Mucosa of rectum (tissue), 2 donors: ENCODE measurements at regions not wholly inside any gene's neighbourhood (a gene's known extent, or its start where the extent isn't known, plus 50 kb on each side); places are given as distances from the start of the nearest gene placed in this dataset.
"Not testable (repeated sequence)": the region's sequence is repeated elsewhere in the genome, so short reads cannot be mapped to it uniquely, and the experiment has no call there.

ENCODE experiments used
- H3K27ac ChIP-seq, 2 donors: one replicate each; pipeline ENCODE4 v1.7.0; 2013; ENCODE audit warnings: inconsistent platforms in 2 of 2, low read depth in 2 of 2, low read length in 2 of 2
- H3K27me3 ChIP-seq, 2 donors: one replicate each; pipeline ENCODE4 v1.7.0; 2013; ENCODE audit warnings: low read length in 2 of 2; ENCODE audit not compliant: control insufficient read depth in 2 of 2, insufficient read depth in 2 of 2
- H3K36me3 ChIP-seq, 2 donors: one replicate each; pipeline ENCODE4 v1.7.0; 2013; ENCODE audit warnings: low read length in 2 of 2; ENCODE audit not compliant: control insufficient read depth in 2 of 2, insufficient read depth in 2 of 2
- H3K4me1 ChIP-seq, 2 donors: one replicate each; pipeline ENCODE4 v1.7.0; 2013; ENCODE audit warnings: low read length in 2 of 2, mild to moderate bottlenecking in 1 of 2; ENCODE audit not compliant: control insufficient read depth in 2 of 2, insufficient read depth in 2 of 2
- H3K4me3 ChIP-seq, 2 donors: one replicate each; pipeline ENCODE4 v1.7.0; 2013; ENCODE audit warnings: low read length in 2 of 2
- H3K9ac ChIP-seq, 2 donors: one replicate each; pipeline ENCODE4 v1.7.0; 2013; ENCODE audit warnings: low read length in 2 of 2, low read depth in 1 of 2, mild to moderate bottlenecking in 1 of 2
- H3K9me3 ChIP-seq, 2 donors: one replicate each; pipeline ENCODE4 v1.7.0; 2013; ENCODE audit warnings: low read length in 2 of 2; ENCODE audit not compliant: control insufficient read depth in 2 of 2
- donor health status: healthy.
- donor health status: Normal muscosa, but diverticular disease.

GRCh38 chr5:145629047-145629446 lies 206.1 kb downstream of the PRELID2 start:
- Histone ChIP-seq H3K27ac (no peak overlapping the region), H3K4me3 (no peak overlapping the region), H3K9me3 (peaks cover 2 to 3% of the 10 kb centered on the region in 2 donors), H3K36me3 (no peaks in the 10 kb centered on the region), H3K27me3 (no peaks in the 10 kb centered on the region), H3K4me1 (no peaks in the 10 kb centered on the region), H3K9ac (no peak overlapping the region)

DNA sequence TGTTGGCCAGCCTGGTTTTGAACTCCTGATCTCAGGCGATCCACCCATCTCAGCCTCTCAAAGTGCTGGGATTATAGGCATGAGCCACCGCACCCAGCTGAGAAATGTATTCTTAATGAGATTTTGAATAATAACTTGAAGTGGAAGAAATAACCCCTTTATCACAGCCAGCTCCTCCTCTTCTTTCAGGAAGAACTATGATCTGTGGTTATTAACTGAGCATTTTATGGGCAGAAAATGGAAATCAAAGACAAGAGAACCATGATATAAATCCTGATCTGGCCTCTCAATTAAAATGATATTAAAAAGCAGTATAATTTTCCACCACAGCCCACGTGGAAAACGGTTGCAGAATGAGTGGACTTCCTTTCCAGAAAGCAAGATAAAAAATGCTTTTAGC lies 206.6 kb downstream of the PRELID2 start:
- H3K27ac ChIP-seq, result no peak overlapping the region
- H3K27me3 ChIP-seq, result no peaks in the 10 kb centered on the region
- H3K9me3 ChIP-seq, result peaks cover 7% of the 10 kb centered on the region in 2 donors
- no peak overlapping the region for H3K4me3 ChIP-seq
- no peak overlapping the region for H3K9ac ChIP-seq
- no peaks in the 10 kb centered on the region for H3K36me3 ChIP-seq
- no peaks in the 10 kb centered on the region for H3K4me1 ChIP-seq

GRCh38 chr5:145619806-145620310 lies 215.3 kb downstream of the PRELID2 start:
- Histone ChIP-seq H3K27me3 (no peaks in the 10 kb centered on the region), H3K4me1 (no peaks in the 10 kb centered on the region), H3K36me3 (no peaks in the 10 kb centered on the region), H3K9ac (no peak overlapping the region), H3K4me3 (no peak overlapping the region), H3K27ac (no peak overlapping the region), H3K9me3 (peaks cover 7 to 9% of the 10 kb centered on the region in 2 donors)

GRCh38 chr5:145616739-145617138 lies 218.4 kb downstream of the PRELID2 start:
- not testable (repeated sequence) for H3K27me3 ChIP-seq, H3K9ac ChIP-seq, H3K4me1 ChIP-seq, H3K4me3 ChIP-seq, H3K36me3 ChIP-seq, H3K27ac ChIP-seq, H3K9me3 ChIP-seq

DNA sequence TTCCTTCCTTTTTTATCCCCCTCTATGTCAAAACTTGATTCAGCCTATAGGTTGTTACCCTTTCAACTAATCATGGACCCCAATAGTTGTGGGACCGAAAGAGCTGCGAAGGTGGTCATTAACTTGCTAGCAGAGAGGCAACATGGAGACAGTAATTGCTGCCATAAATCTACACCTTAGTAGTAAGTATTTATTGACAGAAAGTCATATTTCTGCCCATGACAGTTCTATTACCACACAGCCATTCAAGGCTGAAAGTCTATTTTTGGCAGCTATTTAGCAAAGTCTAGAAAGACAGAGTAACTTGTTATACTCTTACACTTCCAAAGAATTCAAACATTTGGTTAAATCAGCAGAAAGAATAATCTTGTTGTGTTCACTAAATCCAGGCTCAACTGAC lies 236.2 kb downstream of the PRELID2 start:
- Histone ChIP-seq H3K4me3 (no peak overlapping the region), H3K9ac (no peak overlapping the region), H3K27ac (no peak overlapping the region), H3K36me3 (no peaks in the 10 kb centered on the region), H3K27me3 (no peaks in the 10 kb centered on the region), H3K4me1 (peaks cover 0 to 3% of the 10 kb centered on the region in 2 donors), H3K9me3 (no peaks in the 10 kb centered on the region)

DNA sequence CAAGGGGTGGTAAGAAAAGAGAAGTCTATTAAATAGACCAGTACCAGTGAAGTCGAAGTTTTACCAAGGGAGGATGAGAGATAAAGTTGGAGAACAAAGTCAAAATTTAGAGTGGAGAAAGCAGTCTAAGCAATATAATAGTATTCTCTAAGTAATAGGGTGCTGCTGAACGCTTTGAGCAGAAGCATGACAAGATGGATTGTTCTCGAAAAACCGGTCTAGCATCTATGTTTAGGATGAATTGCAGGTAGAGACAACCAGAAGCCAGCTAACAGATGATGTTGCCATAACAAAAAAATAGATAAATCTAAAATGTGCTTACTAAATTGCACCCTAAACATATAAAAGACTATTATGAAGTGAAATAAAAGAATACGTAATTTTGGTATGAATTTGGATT lies 237.0 kb downstream of the PRELID2 start:
- no peaks in the 10 kb centered on the region for H3K9me3 ChIP-seq
- no peaks in the 10 kb centered on the region for H3K36me3 ChIP-seq
- H3K27ac ChIP-seq, result no peak overlapping the region
- peaks cover 0 to 3% of the 10 kb centered on the region in 2 donors for H3K4me1 ChIP-seq
- no peak overlapping the region for H3K4me3 ChIP-seq
- no peaks in the 10 kb centered on the region for H3K27me3 ChIP-seq
- H3K9ac ChIP-seq, result no peak overlapping the region

DNA sequence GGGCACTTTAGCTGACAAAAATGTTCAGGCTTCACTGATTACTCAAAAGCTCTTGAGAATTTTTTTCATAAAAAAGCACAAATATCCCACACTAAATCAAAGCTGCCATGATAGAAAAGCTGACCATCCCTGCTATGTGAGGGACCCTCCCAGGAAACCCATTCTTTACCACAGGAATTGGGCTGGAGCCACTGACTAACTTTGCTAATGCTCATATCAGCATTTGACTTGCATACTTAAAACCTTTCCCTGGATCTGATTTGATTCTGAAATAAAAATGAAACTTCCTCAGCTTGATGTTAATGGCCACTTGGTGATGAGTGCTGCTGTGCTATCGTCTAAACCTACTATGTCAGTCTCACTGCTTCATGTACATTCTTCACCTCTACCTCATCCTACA lies 243.6 kb downstream of the PRELID2 start:
- H3K9ac ChIP-seq, result no peak overlapping the region
- H3K27me3 ChIP-seq, result no peaks in the 10 kb centered on the region
- H3K4me1 ChIP-seq, result peaks cover 0 to 6% of the 10 kb centered on the region in 2 donors
- H3K36me3 ChIP-seq, result no peaks in the 10 kb centered on the region
- no peak overlapping the region for H3K4me3 ChIP-seq
- no peaks in the 10 kb centered on the region for H3K9me3 ChIP-seq
- no peak overlapping the region for H3K27ac ChIP-seq

DNA sequence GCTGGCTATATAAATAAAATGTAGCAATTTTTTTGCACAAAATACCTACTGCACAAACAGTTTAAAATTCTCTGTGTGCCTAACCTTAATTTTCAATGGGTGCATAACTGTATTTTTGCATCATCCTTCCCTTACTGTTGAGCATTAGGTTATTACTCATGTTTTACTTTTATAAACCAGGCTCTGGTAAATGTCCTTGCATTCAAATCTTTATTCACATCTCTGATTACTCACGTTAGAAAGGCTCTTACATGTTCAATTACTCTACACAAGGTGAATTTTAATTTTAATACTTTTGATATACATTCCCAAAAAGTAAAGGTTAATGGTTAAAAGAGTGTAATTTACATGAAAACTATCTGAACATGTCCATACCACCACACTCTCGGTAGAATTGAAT lies 246.1 kb downstream of the PRELID2 start:
- no peak overlapping the region for H3K4me3 ChIP-seq
- H3K9ac ChIP-seq, result no peak overlapping the region
- no peaks in the 10 kb centered on the region for H3K36me3 ChIP-seq
- peaks cover 5 to 12% of the 10 kb centered on the region in 2 donors for H3K4me1 ChIP-seq
- H3K9me3 ChIP-seq, result no peaks in the 10 kb centered on the region
- no peaks in the 10 kb centered on the region for H3K27me3 ChIP-seq
- no peak overlapping the region for H3K27ac ChIP-seq

- Histone ChIP-seq H3K4me1 (peaks cover 5 to 12% of the 10 kb centered on the region in 2 donors), H3K36me3 (no peaks in the 10 kb centered on the region), H3K9me3 (no peaks in the 10 kb centered on the region), H3K27ac (no peak overlapping the region), H3K27me3 (no peaks in the 10 kb centered on the region), H3K9ac (no peak overlapping the region), H3K4me3 (no peak overlapping the region)
These were observed 246.6 kb downstream of the PRELID2 start for GRCh38 chr5:145588558-145588957.

GRCh38 chr5:145588113-145588512 lies 247.0 kb downstream of the PRELID2 start:
- no peaks in the 10 kb centered on the region for H3K27me3 ChIP-seq
- H3K36me3 ChIP-seq, result no peaks in the 10 kb centered on the region
- peaks cover 5 to 12% of the 10 kb centered on the region in 2 donors for H3K4me1 ChIP-seq
- H3K9ac ChIP-seq, result no peak overlapping the region
- no peak overlapping the region for H3K27ac ChIP-seq
- H3K9me3 ChIP-seq, result no peaks in the 10 kb centered on the region
- no peak overlapping the region for H3K4me3 ChIP-seq

DNA sequence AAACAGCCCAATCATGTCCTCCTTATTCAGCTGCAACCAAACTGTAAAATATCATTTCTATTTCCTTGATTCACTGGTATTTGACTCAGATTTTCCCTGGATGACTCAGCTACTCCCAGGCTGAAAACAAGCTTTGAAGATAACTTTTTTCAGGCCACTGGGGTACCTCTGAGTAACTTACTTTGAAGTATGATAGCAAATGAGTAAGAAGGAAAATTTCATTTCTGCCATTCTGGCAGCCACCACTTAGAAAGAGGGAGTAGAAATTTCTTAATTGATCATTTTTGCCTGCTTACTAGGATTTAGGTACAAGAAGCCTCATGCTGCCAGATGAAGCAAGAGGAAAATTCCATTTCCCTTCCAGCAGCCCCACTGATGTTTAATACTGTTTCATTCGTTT lies 247.4 kb downstream of the PRELID2 start:
- Histone ChIP-seq H3K4me1 (peaks cover 5 to 12% of the 10 kb centered on the region in 2 donors), H3K9ac (no peak overlapping the region), H3K36me3 (no peaks in the 10 kb centered on the region), H3K9me3 (no peaks in the 10 kb centered on the region), H3K27ac (no peak overlapping the region), H3K4me3 (no peak overlapping the region), H3K27me3 (no peaks in the 10 kb centered on the region)
